Suprapubic skin (tissue), 4 donors: ENCODE measurements at regions not wholly inside any gene's neighbourhood (a gene's known extent, or its start where the extent isn't known, plus 50 kb on each side); places are given as distances from the start of the nearest gene placed in this dataset.

Experiments used
- DNase-seq, 2 donors: peaks; one replicate each; pipeline ENCODE4 v3.0.0-alpha.2; 2019; ENCODE audit warnings: low spot score in 2 of 2
- H3K27ac ChIP-seq: fragments of 200-600 bp; sonication (generic); one replicate; pipeline ENCODE4 v1.5.1; 2019
- H3K27me3 ChIP-seq: fragments of 200-600 bp; sonication (generic); one replicate; pipeline ENCODE4 v1.5.1; 2019
- H3K36me3 ChIP-seq: fragments of 200-600 bp; sonication (generic); one replicate; pipeline ENCODE4 v1.5.1; 2019
- H3K4me1 ChIP-seq: fragments of 200-600 bp; sonication (generic); one replicate; pipeline ENCODE4 v1.5.1; 2019
- H3K4me3 ChIP-seq: fragments of 200-600 bp; sonication (generic); one replicate; pipeline ENCODE4 v1.5.1; 2019; ENCODE audit warnings: mild to moderate bottlenecking
- H3K9me3 ChIP-seq: fragments of 200-600 bp; sonication (generic); one replicate; pipeline ENCODE4 v1.5.1; 2019
- EP300 ChIP-seq: sonication (generic); formaldehyde crosslinking; IDR thresholded peaks from one replicate; pipeline ENCODE4 v1.6.1; 2017; ENCODE audit warnings: antibody characterized with exemption
- POLR2A ChIP-seq, 2 donors: fragments of 450-650 bp; IDR thresholded peaks; one replicate each; pipeline ENCODE4 v1.6.1; 2017; ENCODE audit warnings: antibody characterized with exemption in 2 of 2, mild to moderate bottlenecking in 2 of 2, moderate library complexity in 2 of 2
- POLR2AphosphoS5 ChIP-seq, 3 donors: sonication (generic); formaldehyde crosslinking; IDR thresholded peaks; one replicate each; pipeline ENCODE4 v1.6.1; 2017; ENCODE audit warnings: antibody characterized with exemption in 3 of 3
- WGBS: methylation state at CpG from one replicate; pipeline ENCODE4 v1.1.5; 2018; 5-methylcytosine and 5-hydroxymethylcytosine counted together
- TF ChIP-seq, protein P1 (sequence below), 2 donors: fragments of 200-600 bp in 1 of 2; fragments of 450-650 bp in 1 of 2; sonication (generic) in 1 of 2; IDR thresholded peaks; one replicate each; pipeline ENCODE4 v1.5.1; 2016 to 2019; ENCODE audit warnings: antibody characterized with exemption in 2 of 2, mild to moderate bottlenecking in 1 of 2, moderate library complexity in 1 of 2

DNA sequence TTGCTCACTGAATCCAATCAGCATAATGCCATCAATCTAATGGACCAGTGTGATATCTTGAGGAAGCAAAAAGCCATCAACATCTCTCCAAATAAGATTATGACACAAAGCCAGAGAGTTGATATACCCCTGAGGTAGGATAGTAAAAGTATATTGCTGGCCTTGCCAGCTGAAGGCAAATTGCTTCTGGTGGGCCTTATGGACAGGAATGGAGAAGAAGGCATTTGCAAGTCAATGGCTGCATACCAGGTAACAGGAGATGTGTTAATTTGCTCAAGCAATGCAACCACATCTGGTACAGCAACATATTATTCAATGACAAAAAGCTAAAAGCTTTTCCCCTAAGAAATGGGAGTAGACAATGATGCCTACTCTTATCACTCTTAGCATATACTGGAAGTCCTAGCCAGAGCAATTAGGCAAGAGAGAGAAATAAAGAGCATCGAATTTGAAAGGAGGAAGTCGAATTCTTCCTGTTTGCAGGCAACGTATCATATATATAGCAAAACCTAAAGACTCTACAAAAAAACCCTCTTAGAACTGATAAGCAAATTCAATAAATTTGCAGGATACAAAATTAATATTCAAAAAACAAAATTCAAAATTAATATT lies 216.1 kb upstream of the RASA1 start:
- Histone ChIP-seq H3K36me3 (no peaks in the 10 kb centered on the region), H3K4me3 (no peak overlapping the region), H3K4me1 (no peaks in the 10 kb centered on the region), H3K27me3 (no peaks in the 10 kb centered on the region), H3K9me3 (no peaks in the 10 kb centered on the region), H3K27ac (no peak overlapping the region)
- TF ChIP-seq EP300 (no peak), POLR2A (IDR thresholded peaks at IDR 0.05) (no peak), POLR2AphosphoS5 (IDR thresholded peaks at IDR 0.05) (no peak)
- TF ChIP-seq, protein P1, sequence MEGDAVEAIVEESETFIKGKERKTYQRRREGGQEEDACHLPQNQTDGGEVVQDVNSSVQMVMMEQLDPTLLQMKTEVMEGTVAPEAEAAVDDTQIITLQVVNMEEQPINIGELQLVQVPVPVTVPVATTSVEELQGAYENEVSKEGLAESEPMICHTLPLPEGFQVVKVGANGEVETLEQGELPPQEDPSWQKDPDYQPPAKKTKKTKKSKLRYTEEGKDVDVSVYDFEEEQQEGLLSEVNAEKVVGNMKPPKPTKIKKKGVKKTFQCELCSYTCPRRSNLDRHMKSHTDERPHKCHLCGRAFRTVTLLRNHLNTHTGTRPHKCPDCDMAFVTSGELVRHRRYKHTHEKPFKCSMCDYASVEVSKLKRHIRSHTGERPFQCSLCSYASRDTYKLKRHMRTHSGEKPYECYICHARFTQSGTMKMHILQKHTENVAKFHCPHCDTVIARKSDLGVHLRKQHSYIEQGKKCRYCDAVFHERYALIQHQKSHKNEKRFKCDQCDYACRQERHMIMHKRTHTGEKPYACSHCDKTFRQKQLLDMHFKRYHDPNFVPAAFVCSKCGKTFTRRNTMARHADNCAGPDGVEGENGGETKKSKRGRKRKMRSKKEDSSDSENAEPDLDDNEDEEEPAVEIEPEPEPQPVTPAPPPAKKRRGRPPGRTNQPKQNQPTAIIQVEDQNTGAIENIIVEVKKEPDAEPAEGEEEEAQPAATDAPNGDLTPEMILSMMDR (IDR thresholded peaks at IDR 0.05): no peak
- 83% methylated on average over 3 of the region's 3 CpGs for WGBS
- DNase-seq: no peak

DNA sequence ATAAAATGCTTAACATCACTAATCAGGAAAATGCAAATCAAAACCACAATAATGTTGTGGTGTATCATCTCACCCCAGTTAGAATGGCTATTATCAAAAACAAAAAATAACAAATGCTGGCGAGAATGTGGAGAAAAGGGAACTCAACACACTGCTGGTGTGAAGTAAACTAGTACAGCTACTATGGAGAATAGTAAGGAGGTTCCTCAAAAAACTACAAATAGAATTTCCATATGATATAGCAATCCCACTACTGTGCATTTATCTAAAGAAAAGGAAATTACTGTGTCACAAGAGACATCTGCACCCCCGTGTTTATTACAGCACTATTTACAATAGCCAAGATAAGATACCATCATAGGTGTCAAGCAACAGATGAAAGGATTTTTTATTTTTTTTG lies 214.5 kb upstream of the RASA1 start:
- no peak overlapping the region for H3K27ac ChIP-seq
- H3K4me1 ChIP-seq: no peaks in the 10 kb centered on the region
- no peaks in the 10 kb centered on the region for H3K27me3 ChIP-seq
- no peak for DNase-seq
- H3K36me3 ChIP-seq: no peaks in the 10 kb centered on the region
- no peak overlapping the region for H3K4me3 ChIP-seq
- whole genome bisulfite sequencing: 81% methylated on average over 2 of the region's 2 CpGs
- TF ChIP-seq POLR2AphosphoS5 (IDR thresholded peaks at IDR 0.05): no peak
- no peak for TF ChIP-seq POLR2A (IDR thresholded peaks at IDR 0.05)
- no peak for TF ChIP-seq EP300
- TF ChIP-seq, protein P1 (IDR thresholded peaks at IDR 0.05): no peak
- no peaks in the 10 kb centered on the region for H3K9me3 ChIP-seq

DNA sequence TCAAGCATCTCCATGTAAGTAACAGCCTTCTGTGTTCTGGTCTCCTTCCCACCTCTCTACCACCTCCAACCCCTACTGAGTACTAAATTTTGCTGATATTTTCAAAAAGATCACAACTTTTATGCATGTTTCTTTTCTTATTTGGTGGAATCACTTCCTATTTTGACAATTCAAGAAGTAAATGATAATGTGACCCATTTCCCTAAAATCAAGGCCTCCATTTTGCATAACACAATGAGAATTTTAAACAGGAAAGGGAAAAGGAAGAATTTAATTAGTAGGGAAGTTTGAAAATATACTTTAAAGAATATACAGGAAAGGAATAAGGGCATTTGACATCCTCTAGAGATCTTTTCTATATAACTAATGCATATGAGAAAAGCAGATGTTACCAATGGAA lies 212.9 kb upstream of the RASA1 start:
- Histone ChIP-seq H3K36me3 (no peaks in the 10 kb centered on the region), H3K4me1 (no peaks in the 10 kb centered on the region), H3K27me3 (no peaks in the 10 kb centered on the region), H3K9me3 (no peaks in the 10 kb centered on the region), H3K4me3 (no peak overlapping the region), H3K27ac (no peak overlapping the region)
- no peak for DNase-seq
- TF ChIP-seq POLR2A (IDR thresholded peaks at IDR 0.05) (no peak), POLR2AphosphoS5 (IDR thresholded peaks at IDR 0.05) (no peak), EP300 (no peak)
- TF ChIP-seq, protein P1 (IDR thresholded peaks at IDR 0.05): no peak

DNA sequence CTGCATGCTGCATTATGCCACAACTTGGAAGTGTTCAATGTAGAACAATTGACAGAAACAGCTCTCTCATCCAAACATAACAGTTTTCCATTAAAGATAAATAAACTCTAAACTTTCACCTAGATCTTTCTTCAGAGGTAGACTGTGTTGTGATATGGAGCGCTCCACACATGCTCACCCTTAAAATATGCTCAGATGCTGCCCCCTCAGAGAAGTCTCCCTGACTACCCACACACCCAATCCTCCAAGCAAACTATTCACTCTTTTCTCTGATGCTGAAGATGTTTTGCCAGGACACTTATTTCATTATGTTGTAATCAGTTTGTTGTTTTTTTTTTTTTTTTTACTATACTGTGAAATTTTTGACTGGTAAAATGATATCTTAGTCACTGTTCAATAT lies 206.6 kb upstream of the RASA1 start:
- WGBS: 93% methylated on average over 1 of the region's 1 CpG
- no peaks in the 10 kb centered on the region for H3K36me3 ChIP-seq
- no peak overlapping the region for H3K4me3 ChIP-seq
- peaks cover 4% of the 10 kb centered on the region for H3K9me3 ChIP-seq
- TF ChIP-seq EP300 (no peak), POLR2A (IDR thresholded peaks at IDR 0.05) (no peak), POLR2AphosphoS5 (IDR thresholded peaks at IDR 0.05) (no peak)
- TF ChIP-seq, protein P1 (IDR thresholded peaks at IDR 0.05): no peak
- no peak for DNase-seq
- H3K27me3 ChIP-seq: no peaks in the 10 kb centered on the region
- H3K27ac ChIP-seq: no peak overlapping the region
- no peaks in the 10 kb centered on the region for H3K4me1 ChIP-seq

DNA sequence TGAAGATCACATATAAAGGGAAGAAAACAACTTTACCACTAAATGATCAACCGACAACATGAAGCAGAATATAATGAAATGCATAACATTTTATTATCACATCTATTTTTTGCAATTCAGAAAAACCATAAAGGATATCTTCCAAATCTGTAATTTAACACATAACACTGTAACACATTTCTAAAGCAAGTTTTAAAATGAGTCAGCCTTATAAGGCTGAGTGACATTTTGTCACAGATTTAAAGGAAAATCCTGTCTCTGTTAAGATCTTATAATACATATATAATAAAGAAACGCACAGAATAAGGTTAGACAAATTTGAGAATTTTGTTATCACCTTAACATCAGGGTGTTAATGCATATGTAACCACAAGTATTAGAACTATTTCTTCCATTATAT lies 198.4 kb upstream of the RASA1 start:
- DNase-seq: no peak
- 70% methylated on average over 2 of the region's 2 CpGs for WGBS
- no peaks in the 10 kb centered on the region for H3K27me3 ChIP-seq
- no peak for TF ChIP-seq POLR2AphosphoS5 (IDR thresholded peaks at IDR 0.05)
- TF ChIP-seq, protein P1 (IDR thresholded peaks at IDR 0.05): no peak
- no peak for TF ChIP-seq EP300
- TF ChIP-seq POLR2A (IDR thresholded peaks at IDR 0.05): no peak
- no peaks in the 10 kb centered on the region for H3K9me3 ChIP-seq
- no peak overlapping the region for H3K4me3 ChIP-seq
- no peak overlapping the region for H3K27ac ChIP-seq
- H3K4me1 ChIP-seq: no peaks in the 10 kb centered on the region
- no peaks in the 10 kb centered on the region for H3K36me3 ChIP-seq
